Caco-2 (cell line): ENCODE measurements at regions not wholly inside any gene's neighbourhood (a gene's known extent, or its start where the extent isn't known, plus 50 kb on each side); places are given as distances from the start of the nearest gene placed in this dataset.

Experiments used
- BruUV-seq: library from RNA; stranded (reverse); fragments of 400-500 nt; replicated peaks from 2 replicates; lab custom pipeline; 2021; lab: Mats Ljungman, UMichigan
- CTCF ChIA-PET: fragments of 300-600 bp; sonication (Branson Sonifier 250); formaldehyde crosslinking; loops from one replicate; lab custom pipeline; 2022; ENCODE audit warnings: antibody characterized with exemption; lab: Charles Lee
- POLR2A ChIA-PET: fragments of 300-600 bp; sonication (Branson Sonifier 250); formaldehyde crosslinking; loops from one replicate; lab custom pipeline; 2022; ENCODE audit warnings: antibody characterized with exemption; lab: Charles Lee
- DNase-seq, 2 experiments: peaks; one replicate each; pipeline versions ENCODE4 v3.0.0 to v3.0.0-alpha.2; 2020 to 2022
- H3K27me3 ChIP-seq: replicated peaks from 2 replicates; pipeline ENCODE4 v1.6.0; 2011; ENCODE audit warnings: low read length; ENCODE audit not compliant: control insufficient read depth, insufficient read depth
- H3K36me3 ChIP-seq: 2 replicates; pipeline ENCODE4 v1.5.1; 2011; ENCODE audit warnings: low read length; ENCODE audit not compliant: control insufficient read depth, insufficient read depth
- H3K4me1 ChIP-seq: fragments of 250-450 bp; sonication (Bioruptor Pico); 2 replicates; pipeline ENCODE4 v1.5.1; 2020; ENCODE audit warnings: mild to moderate bottlenecking
- H3K4me3 ChIP-seq: 2 replicates; pipeline ENCODE4 v1.5.1; 2011; ENCODE audit warnings: low read depth, mild to moderate bottlenecking, control low read depth, low read length
- H3K9me3 ChIP-seq: fragments of 250-450 bp; sonication (Bioruptor Pico); 2 replicates; pipeline ENCODE4 v1.5.1; 2020; ENCODE audit warnings: mild to moderate bottlenecking, moderate library complexity
- H3K27ac Mint-ChIP-seq: one replicate; pipeline ENCODE4 v1.8.0; 2022; ENCODE audit warnings: mixed read lengths; ENCODE audit not compliant: unreplicated experiment
- H3K27me3 Mint-ChIP-seq: one replicate; pipeline ENCODE4 v1.8.0; 2022; ENCODE audit warnings: mixed read lengths; ENCODE audit not compliant: insufficient read depth, unreplicated experiment
- H3K36me3 Mint-ChIP-seq: one replicate; pipeline ENCODE4 v1.8.0; 2022; ENCODE audit warnings: mild to moderate bottlenecking, mixed read lengths; ENCODE audit not compliant: insufficient read depth, unreplicated experiment
- H3K4me1 Mint-ChIP-seq: one replicate; pipeline ENCODE4 v1.8.0; 2022; ENCODE audit warnings: low read depth, mixed read lengths; ENCODE audit not compliant: unreplicated experiment
- H3K4me3 Mint-ChIP-seq: one replicate; pipeline ENCODE4 v1.8.0; 2022; ENCODE audit warnings: mild to moderate bottlenecking, moderate library complexity, mixed read lengths; ENCODE audit not compliant: unreplicated experiment
- H3K9me3 Mint-ChIP-seq: one replicate; pipeline ENCODE4 v1.8.0; 2022; ENCODE audit warnings: mixed read lengths; ENCODE audit not compliant: unreplicated experiment
- intact Hi-C: fragments of 100-400 bp; cut with micrococcal nuclease; formaldehyde crosslinking; loops from one replicate; pipeline ENCODE4 v1.10.0; 2022; ENCODE audit not compliant: unreplicated experiment
- TF ChIP-seq, protein P1 (sequence below), 2 experiments: fragments of 200-600 bp in 1 of 2; IDR thresholded peaks; 1 replicate in 1 of 2; 2 replicates in 1 of 2; pipeline versions ENCODE4 v1.5.1 to v1.8.0; 2011 to 2022; ENCODE audit warnings: antibody characterized with exemption in 1 of 2, control low read depth in 1 of 2, inconsistent platforms in 1 of 2, low read depth in 1 of 2, low read length in 1 of 2, mild to moderate bottlenecking in 1 of 2, moderate library complexity in 1 of 2; ENCODE audit not compliant: insufficient read depth in 1 of 2, severe bottlenecking in 1 of 2, unreplicated experiment in 1 of 2

DNA sequence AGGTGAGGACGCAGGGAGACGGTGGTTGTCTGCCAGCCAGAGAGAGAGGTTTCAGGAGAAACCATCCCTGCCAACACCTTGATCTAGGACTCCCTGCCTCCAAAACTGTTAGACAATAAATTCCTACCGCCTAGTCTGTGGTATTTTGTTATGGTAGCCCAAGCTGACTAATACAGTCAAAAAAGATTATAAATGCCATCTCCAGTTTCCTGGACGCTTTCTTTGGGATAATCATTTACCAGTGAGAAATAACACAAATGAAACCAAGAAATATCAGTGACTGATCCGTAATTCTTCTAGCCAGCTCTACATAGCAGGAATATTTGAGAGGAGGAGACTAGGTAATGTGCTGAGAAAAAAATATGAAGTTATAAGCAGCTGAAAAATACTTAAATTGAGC is 707.8 kb upstream of the LMCD1 start:
- DNase-seq, result no peak
- no peaks in the 10 kb centered on the region for H3K36me3 ChIP-seq
- TF ChIP-seq, protein P1, sequence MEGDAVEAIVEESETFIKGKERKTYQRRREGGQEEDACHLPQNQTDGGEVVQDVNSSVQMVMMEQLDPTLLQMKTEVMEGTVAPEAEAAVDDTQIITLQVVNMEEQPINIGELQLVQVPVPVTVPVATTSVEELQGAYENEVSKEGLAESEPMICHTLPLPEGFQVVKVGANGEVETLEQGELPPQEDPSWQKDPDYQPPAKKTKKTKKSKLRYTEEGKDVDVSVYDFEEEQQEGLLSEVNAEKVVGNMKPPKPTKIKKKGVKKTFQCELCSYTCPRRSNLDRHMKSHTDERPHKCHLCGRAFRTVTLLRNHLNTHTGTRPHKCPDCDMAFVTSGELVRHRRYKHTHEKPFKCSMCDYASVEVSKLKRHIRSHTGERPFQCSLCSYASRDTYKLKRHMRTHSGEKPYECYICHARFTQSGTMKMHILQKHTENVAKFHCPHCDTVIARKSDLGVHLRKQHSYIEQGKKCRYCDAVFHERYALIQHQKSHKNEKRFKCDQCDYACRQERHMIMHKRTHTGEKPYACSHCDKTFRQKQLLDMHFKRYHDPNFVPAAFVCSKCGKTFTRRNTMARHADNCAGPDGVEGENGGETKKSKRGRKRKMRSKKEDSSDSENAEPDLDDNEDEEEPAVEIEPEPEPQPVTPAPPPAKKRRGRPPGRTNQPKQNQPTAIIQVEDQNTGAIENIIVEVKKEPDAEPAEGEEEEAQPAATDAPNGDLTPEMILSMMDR (IDR thresholded peaks at IDR 0.05; ENCODE audit: insufficient read depth in 1 of 2, low read depth in 1 of 2, low read length in 1 of 2, severe bottlenecking in 1 of 2, unreplicated experiment in 1 of 2), result no peak
- H3K9me3 ChIP-seq, result no peaks in the 10 kb centered on the region
- Mint-ChIP-seq H3K9me3 (no peaks in the 10 kb centered on the region), H3K4me3 (no peak overlapping the region), H3K36me3 (no peaks in the 10 kb centered on the region), H3K27ac (no peak overlapping the region), H3K4me1 (no peaks in the 10 kb centered on the region), H3K27me3 (peaks cover 10% of the 10 kb centered on the region)
- H3K4me3 ChIP-seq, result no peak overlapping the region
- ChIA-PET POLR2A (no interaction called here), CTCF (no interaction called here)
- no peaks in the 10 kb centered on the region for H3K4me1 ChIP-seq
- no peaks in the 10 kb centered on the region for H3K27me3 ChIP-seq
- intact Hi-C loops, result no loop called here
- BruUV-seq, result no TSS peak

DNA sequence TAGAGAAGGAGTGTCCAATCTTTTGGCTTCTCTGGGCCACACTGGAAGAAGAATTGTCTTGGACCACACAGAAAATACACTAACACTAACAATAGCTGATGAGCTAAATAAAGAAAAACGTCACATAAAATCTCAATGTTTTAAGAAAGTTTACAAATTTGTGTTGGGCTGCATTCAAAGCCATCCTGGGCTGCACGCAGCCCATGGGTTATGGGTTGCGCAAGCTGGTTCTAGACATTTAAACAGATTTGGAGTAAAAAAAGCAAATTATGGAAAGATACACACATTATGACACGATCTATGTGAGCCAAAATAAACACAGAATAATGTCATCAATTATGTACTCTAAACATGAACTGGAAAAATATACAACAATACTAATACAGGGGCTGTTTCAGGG is 703.3 kb upstream of the LMCD1 start:
- Mint-ChIP-seq H3K9me3 (no peaks in the 10 kb centered on the region), H3K36me3 (no peaks in the 10 kb centered on the region), H3K4me3 (no peak overlapping the region), H3K4me1 (no peaks in the 10 kb centered on the region), H3K27me3 (peaks cover 17% of the 10 kb centered on the region), H3K27ac (no peak overlapping the region)
- no peaks in the 10 kb centered on the region for H3K27me3 ChIP-seq
- H3K4me3 ChIP-seq, result no peak overlapping the region
- TF ChIP-seq, protein P1 (IDR thresholded peaks at IDR 0.05; ENCODE audit: insufficient read depth in 1 of 2, low read depth in 1 of 2, low read length in 1 of 2, severe bottlenecking in 1 of 2, unreplicated experiment in 1 of 2), result no peak
- no peaks in the 10 kb centered on the region for H3K4me1 ChIP-seq
- BruUV-seq, result no TSS peak
- ChIA-PET POLR2A (no interaction called here), CTCF (no interaction called here)
- H3K9me3 ChIP-seq, result no peaks in the 10 kb centered on the region
- intact Hi-C loops, result no loop called here
- H3K36me3 ChIP-seq, result no peaks in the 10 kb centered on the region
- no peak for DNase-seq

DNA sequence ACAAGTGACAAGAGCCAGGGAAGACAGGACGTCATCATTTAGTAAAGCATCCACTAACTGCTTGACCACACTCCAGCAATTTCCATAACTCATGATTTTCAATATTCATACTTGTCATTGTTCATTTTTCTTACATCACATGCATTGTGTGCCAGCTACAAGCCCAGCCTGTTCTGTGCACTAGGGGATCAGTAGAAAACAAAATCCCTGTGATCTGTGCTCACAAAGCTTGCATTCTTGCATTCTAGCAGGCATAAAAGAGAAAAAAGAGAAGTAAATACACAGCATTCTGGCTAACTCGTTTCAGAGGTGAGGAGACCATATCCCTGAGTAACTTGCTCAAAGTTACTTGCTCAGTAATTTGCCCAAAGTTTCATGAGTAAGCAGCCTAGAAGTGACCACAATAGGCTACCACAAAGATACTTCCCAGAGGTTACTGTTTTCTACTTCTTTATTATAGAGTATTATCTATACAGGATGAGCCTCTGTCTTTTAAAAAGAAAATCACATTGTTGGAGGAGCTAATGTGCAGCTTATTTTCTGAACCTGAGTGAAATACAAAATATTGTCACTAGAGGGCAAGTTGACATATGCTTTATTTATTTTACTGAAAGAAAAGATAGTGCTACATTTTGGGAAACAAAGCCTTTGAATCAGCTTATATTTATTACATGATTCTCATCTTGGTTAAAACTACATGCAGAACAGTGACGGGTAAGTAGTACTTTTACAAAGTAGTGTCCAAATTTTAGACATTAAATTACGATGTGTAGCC is 701.4 kb upstream of the LMCD1 start:
- Mint-ChIP-seq H3K27ac (no peak overlapping the region), H3K4me1 (no peaks in the 10 kb centered on the region), H3K36me3 (no peaks in the 10 kb centered on the region), H3K4me3 (no peak overlapping the region), H3K27me3 (peaks cover 26% of the 10 kb centered on the region), H3K9me3 (no peaks in the 10 kb centered on the region)
- no peaks in the 10 kb centered on the region for H3K9me3 ChIP-seq
- DNase-seq, result no peak
- BruUV-seq, result no TSS peak
- TF ChIP-seq, protein P1 (IDR thresholded peaks at IDR 0.05; ENCODE audit: insufficient read depth in 1 of 2, low read depth in 1 of 2, low read length in 1 of 2, severe bottlenecking in 1 of 2, unreplicated experiment in 1 of 2), result peak in 1 of 2 experiments; percentile 39
- H3K4me3 ChIP-seq, result no peak overlapping the region
- intact Hi-C loops, result loop anchor here (1.0 kb wide), 2 partner anchors 271 to 311 kb away; no protein-coding TSS in a partner anchor
- no peaks in the 10 kb centered on the region for H3K4me1 ChIP-seq
- no peaks in the 10 kb centered on the region for H3K36me3 ChIP-seq
- ChIA-PET CTCF (interaction anchor here (1.0 to 1.3 kb wide), 3 partner anchors 270 to 440 kb away, joined by 3 to 18 read pairs (median 5); no protein-coding TSS in a partner anchor), POLR2A (no interaction called here)
- no peaks in the 10 kb centered on the region for H3K27me3 ChIP-seq
